SK-N-SH treated with all-trans-retinoic acid at 6 μM for 48 hours (cell line): ENCODE measurements at regions not wholly inside any gene's neighbourhood (a gene's known extent, or its start where the extent isn't known, plus 50 kb on each side); places are given as distances from the start of the nearest gene placed in this dataset.

ENCODE experiments used
- OSR1 ChIP-seq: fragments of 250-450 bp; sonication (Bioruptor Pico); IDR thresholded peaks from 2 replicates; pipeline ENCODE4 v1.8.0; 2022; ENCODE audit warnings: moderate library complexity, mild to moderate bottlenecking, inconsistent platforms
- PATZ1 ChIP-seq: fragments of 250-450 bp; sonication (Bioruptor Pico); IDR thresholded peaks from 2 replicates; pipeline ENCODE4 v1.8.0; 2020; ENCODE audit warnings: mild to moderate bottlenecking, moderate library complexity, borderline replicate concordance
- PPARA ChIP-seq: fragments of 250-450 bp; sonication (Bioruptor Pico); IDR thresholded peaks from 2 replicates; pipeline ENCODE4 v1.5.0; 2020; ENCODE audit warnings: mild to moderate bottlenecking, borderline replicate concordance
- TOX ChIP-seq: fragments of 250-450 bp; sonication (Bioruptor Pico); IDR thresholded peaks from 2 replicates; pipeline ENCODE4 v1.8.0; 2021; ENCODE audit warnings: mild to moderate bottlenecking, moderate library complexity, borderline replicate concordance
- ZFP3 ChIP-seq: fragments of 250-450 bp; sonication (Bioruptor Pico); IDR thresholded peaks from 2 replicates; pipeline ENCODE4 v1.5.0; 2020; ENCODE audit warnings: mild to moderate bottlenecking, moderate library complexity
- ZNF70 ChIP-seq: fragments of 450-650 bp; formaldehyde crosslinking; IDR thresholded peaks from 2 replicates; pipeline ENCODE4 v1.5.0; 2020; ENCODE audit warnings: mild to moderate bottlenecking, moderate library complexity
- ZNF8 ChIP-seq: fragments of 450-650 bp; formaldehyde crosslinking; IDR thresholded peaks from 2 replicates; pipeline ENCODE4 v1.5.0; 2020; ENCODE audit warnings: mild to moderate bottlenecking, moderate library complexity
- TF ChIP-seq, protein P1 (sequence below): fragments of 250-450 bp; sonication (Bioruptor Pico); IDR thresholded peaks from 2 replicates; pipeline ENCODE4 v1.5.1; 2021; ENCODE audit warnings: mild to moderate bottlenecking, moderate library complexity
- TF ChIP-seq, protein P2 (sequence below): fragments of 250-450 bp; sonication (Bioruptor Pico); IDR thresholded peaks from 2 replicates; pipeline ENCODE4 v1.5.1; 2020; ENCODE audit warnings: low read depth, mild to moderate bottlenecking, moderate library complexity

DNA sequence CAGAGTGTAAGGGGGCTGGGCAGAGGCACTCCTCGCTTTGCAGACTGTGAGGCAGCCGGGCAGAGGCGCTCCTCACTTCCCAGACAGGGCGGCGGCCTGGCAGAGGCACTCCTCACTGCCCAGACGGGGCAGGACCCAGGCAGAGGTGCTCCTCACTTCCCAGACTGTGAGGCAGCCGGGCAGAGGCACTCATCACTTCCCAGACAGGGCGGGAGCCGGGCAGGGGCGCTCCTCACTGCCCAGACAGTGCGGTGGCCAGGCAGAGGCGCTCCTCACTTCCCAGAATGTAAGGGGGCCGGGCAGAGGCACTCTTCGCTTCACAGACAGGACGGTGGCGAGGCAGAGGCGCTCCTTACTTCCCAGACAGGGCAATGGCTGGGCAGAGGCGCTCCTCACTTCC is 442.5 kb downstream of the SPATA31D1 start:
- TF ChIP-seq OSR1 (CRISPR knock-in tag) (no peak), PATZ1 (CRISPR knock-in tag) (no peak), ZFP3 (CRISPR knock-in tag) (no peak), ZNF8 (CRISPR knock-in tag) (no peak), TOX (CRISPR knock-in tag) (no peak), PPARA (CRISPR knock-in tag) (no peak), ZNF70 (CRISPR knock-in tag) (no peak)
- TF ChIP-seq, protein P1, sequence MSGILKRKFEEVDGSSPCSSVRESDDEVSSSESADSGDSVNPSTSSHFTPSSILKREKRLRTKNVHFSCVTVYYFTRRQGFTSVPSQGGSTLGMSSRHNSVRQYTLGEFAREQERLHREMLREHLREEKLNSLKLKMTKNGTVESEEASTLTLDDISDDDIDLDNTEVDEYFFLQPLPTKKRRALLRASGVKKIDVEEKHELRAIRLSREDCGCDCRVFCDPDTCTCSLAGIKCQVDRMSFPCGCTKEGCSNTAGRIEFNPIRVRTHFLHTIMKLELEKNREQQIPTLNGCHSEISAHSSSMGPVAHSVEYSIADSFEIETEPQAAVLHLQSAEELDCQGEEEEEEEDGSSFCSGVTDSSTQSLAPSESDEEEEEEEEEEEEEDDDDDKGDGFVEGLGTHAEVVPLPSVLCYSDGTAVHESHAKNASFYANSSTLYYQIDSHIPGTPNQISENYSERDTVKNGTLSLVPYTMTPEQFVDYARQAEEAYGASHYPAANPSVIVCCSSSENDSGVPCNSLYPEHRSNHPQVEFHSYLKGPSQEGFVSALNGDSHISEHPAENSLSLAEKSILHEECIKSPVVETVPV (CRISPR knock-in tag) = no peak
- TF ChIP-seq, protein P2, sequence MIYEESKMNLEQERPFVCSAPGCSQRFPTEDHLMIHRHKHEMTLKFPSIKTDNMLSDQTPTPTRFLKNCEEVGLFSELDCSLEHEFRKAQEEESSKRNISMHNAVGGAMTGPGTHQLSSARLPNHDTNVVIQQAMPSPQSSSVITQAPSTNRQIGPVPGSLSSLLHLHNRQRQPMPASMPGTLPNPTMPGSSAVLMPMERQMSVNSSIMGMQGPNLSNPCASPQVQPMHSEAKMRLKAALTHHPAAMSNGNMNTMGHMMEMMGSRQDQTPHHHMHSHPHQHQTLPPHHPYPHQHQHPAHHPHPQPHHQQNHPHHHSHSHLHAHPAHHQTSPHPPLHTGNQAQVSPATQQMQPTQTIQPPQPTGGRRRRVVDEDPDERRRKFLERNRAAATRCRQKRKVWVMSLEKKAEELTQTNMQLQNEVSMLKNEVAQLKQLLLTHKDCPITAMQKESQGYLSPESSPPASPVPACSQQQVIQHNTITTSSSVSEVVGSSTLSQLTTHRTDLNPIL (CRISPR knock-in tag) = no peak
